ENCODE measurements at regions not wholly inside any gene's neighbourhood (a gene's known extent, or its start where the extent isn't known, plus 50 kb on each side); places are given as distances from the start of the nearest gene placed in this dataset.

GRCh38 chr5:71932655-71933338 is 174.5 kb upstream of the MAP1B start (continued):
- no peak for TF ChIP-seq USF2 (IDR thresholded peaks at IDR 0.05; ENCODE audit: low read depth, low read length)
- no peak for TF ChIP-seq USF2 (CRISPR knock-in tag; IDR thresholded peaks at IDR 0.05; ENCODE audit: borderline replicate concordance)
- no peak for TF ChIP-seq ZNF614 (CRISPR knock-in tag; IDR thresholded peaks at IDR 0.05; ENCODE audit: borderline replicate concordance)
- no peak for TF ChIP-seq SALL2 (CRISPR knock-in tag; IDR thresholded peaks at IDR 0.05)
- TF ChIP-seq, protein P1, sequence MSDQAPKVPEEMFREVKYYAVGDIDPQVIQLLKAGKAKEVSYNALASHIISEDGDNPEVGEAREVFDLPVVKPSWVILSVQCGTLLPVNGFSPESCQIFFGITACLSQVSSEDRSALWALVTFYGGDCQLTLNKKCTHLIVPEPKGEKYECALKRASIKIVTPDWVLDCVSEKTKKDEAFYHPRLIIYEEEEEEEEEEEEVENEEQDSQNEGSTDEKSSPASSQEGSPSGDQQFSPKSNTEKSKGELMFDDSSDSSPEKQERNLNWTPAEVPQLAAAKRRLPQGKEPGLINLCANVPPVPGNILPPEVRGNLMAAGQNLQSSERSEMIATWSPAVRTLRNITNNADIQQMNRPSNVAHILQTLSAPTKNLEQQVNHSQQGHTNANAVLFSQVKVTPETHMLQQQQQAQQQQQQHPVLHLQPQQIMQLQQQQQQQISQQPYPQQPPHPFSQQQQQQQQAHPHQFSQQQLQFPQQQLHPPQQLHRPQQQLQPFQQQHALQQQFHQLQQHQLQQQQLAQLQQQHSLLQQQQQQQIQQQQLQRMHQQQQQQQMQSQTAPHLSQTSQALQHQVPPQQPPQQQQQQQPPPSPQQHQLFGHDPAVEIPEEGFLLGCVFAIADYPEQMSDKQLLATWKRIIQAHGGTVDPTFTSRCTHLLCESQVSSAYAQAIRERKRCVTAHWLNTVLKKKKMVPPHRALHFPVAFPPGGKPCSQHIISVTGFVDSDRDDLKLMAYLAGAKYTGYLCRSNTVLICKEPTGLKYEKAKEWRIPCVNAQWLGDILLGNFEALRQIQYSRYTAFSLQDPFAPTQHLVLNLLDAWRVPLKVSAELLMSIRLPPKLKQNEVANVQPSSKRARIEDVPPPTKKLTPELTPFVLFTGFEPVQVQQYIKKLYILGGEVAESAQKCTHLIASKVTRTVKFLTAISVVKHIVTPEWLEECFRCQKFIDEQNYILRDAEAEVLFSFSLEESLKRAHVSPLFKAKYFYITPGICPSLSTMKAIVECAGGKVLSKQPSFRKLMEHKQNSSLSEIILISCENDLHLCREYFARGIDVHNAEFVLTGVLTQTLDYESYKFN (CRISPR knock-in tag; conservative IDR thresholded peaks at IDR 0.05): peak; percentile 84
- TF ChIP-seq MYPOP (CRISPR knock-in tag; IDR thresholded peaks at IDR 0.05): no peak
- TF ChIP-seq, protein P2, sequence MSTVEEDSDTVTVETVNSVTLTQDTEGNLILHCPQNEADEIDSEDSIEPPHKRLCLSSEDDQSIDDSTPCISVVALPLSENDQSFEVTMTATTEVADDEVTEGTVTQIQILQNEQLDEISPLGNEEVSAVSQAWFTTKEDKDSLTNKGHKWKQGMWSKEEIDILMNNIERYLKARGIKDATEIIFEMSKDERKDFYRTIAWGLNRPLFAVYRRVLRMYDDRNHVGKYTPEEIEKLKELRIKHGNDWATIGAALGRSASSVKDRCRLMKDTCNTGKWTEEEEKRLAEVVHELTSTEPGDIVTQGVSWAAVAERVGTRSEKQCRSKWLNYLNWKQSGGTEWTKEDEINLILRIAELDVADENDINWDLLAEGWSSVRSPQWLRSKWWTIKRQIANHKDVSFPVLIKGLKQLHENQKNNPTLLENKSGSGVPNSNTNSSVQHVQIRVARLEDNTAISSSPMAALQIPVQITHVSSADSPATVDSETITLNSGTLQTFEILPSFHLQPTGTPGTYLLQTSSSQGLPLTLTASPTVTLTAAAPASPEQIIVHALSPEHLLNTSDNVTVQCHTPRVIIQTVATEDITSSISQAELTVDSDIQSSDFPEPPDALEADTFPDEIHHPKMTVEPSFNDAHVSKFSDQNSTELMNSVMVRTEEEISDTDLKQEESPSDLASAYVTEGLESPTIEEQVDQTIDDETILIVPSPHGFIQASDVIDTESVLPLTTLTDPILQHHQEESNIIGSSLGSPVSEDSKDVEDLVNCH (CRISPR knock-in tag; IDR thresholded peaks at IDR 0.05): no peak
- no peak for TF ChIP-seq RARA (CRISPR knock-in tag; IDR thresholded peaks at IDR 0.05)
- TF ChIP-seq THRA (CRISPR knock-in tag; IDR thresholded peaks at IDR 0.05; ENCODE audit: borderline replicate concordance): no peak
- TF ChIP-seq, protein P3, sequence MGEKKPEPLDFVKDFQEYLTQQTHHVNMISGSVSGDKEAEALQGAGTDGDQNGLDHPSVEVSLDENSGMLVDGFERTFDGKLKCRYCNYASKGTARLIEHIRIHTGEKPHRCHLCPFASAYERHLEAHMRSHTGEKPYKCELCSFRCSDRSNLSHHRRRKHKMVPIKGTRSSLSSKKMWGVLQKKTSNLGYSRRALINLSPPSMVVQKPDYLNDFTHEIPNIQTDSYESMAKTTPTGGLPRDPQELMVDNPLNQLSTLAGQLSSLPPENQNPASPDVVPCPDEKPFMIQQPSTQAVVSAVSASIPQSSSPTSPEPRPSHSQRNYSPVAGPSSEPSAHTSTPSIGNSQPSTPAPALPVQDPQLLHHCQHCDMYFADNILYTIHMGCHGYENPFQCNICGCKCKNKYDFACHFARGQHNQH (CRISPR knock-in tag; IDR thresholded peaks at IDR 0.05): 0 out of 2 replicates have a peak, but pooled peaks have one; percentile 7
- TF ChIP-seq SKIL (CRISPR knock-in tag; IDR thresholded peaks at IDR 0.05; ENCODE audit: borderline replicate concordance): no peak
- TF ChIP-seq RFXANK (CRISPR knock-in tag; IDR thresholded peaks at IDR 0.05): no peak
